GM12878 (cell line): ENCODE measurements at regions not wholly inside any gene's neighbourhood (a gene's known extent, or its start where the extent isn't known, plus 50 kb on each side); places are given as distances from the start of the nearest gene placed in this dataset.

Experiments used
- ATAC-seq: fragments of 200-7000 bp; cut with Tn5 transposase; 3 replicates; pipeline ENCODE4 v1.9.1; 2020; ENCODE audit warnings: mild to moderate bottlenecking, moderate library complexity
- BruUV-seq: library from RNA; stranded (reverse); fragments of 400-500 nt; replicated peaks from 2 replicates; lab custom pipeline; 2021; lab: Mats Ljungman, UMichigan
- CTCF ChIA-PET: fragments of 300-600 bp; sonication (Branson Sonifier 250); formaldehyde crosslinking; extraction: SDS; loops from one replicate; lab custom pipeline; 2021; ENCODE audit warnings: inconsistent platforms; lab: Yijun Ruan, JAX
- POLR2A ChIA-PET: fragments of 350-600 bp; formaldehyde crosslinking; extraction: SDS; loops from one replicate; lab custom pipeline; 2021; ENCODE audit warnings: inconsistent platforms; lab: Charles Lee
- RAD21 ChIA-PET: fragments of 300-600 bp; sonication (Branson Sonifier 250); formaldehyde crosslinking; loops from one replicate; lab custom pipeline; 2023; ENCODE audit warnings: antibody characterized with exemption; ENCODE audit not compliant: unreplicated experiment; lab: Charles Lee
- SMC1A ChIA-PET: fragments of 300-600 bp; sonication (Branson Sonifier 250); formaldehyde crosslinking; loops from one replicate; lab custom pipeline; 2023; ENCODE audit not compliant: unreplicated experiment, uncharacterized antibody; lab: Charles Lee
- DNase-seq: peaks from one replicate; pipeline ENCODE4 v3.0.0-alpha.2; 2011; ENCODE audit warnings: low read depth, low spot score
- FAIRE-seq: peaks from 3 replicates; lab custom pipeline; 2011; peaks lifted over from hg19 to GRCh38; lab: Jason Lieb, UNC
- H2AFZ ChIP-seq: 2 replicates; pipeline ENCODE4 v1.6.0; 2011; ENCODE audit warnings: low read depth, low read length, control low read depth; ENCODE audit not compliant: control insufficient read depth
- H3K27ac ChIP-seq: 2 replicates; pipeline ENCODE4 v1.5.1; 2011; ENCODE audit warnings: control low read depth; ENCODE audit not compliant: control insufficient read depth, insufficient read depth
- H3K27me3 ChIP-seq, 2 experiments: replicated peaks in 1 of 2; 2 replicates each; pipeline versions ENCODE4 v1.6.0 to v1.6.1; 2011; ENCODE audit warnings: low read length in 1 of 2; ENCODE audit not compliant: control insufficient read depth in 2 of 2, insufficient read depth in 2 of 2
- H3K36me3 ChIP-seq, 2 experiments: 2 replicates each; pipeline ENCODE4 v1.5.1; 2011; ENCODE audit warnings: low read length in 1 of 2; ENCODE audit not compliant: control insufficient read depth in 2 of 2, insufficient read depth in 2 of 2
- H3K4me1 ChIP-seq: 2 replicates; pipeline ENCODE4 v1.6.1; 2011; ENCODE audit warnings: mild to moderate bottlenecking, low read length, moderate library complexity, mixed read lengths; ENCODE audit not compliant: control insufficient read depth, insufficient read depth
- H3K4me2 ChIP-seq: 2 replicates; pipeline ENCODE4 v1.6.0; 2011; ENCODE audit warnings: control low read depth; ENCODE audit not compliant: control insufficient read depth, insufficient read depth
- H3K4me3 ChIP-seq: fragments of 200-600 bp; sonication (generic); 2 replicates; pipeline ENCODE4 v1.5.1; 2016
- H3K79me2 ChIP-seq: 2 replicates; pipeline ENCODE4 v1.6.0; 2011; ENCODE audit warnings: low read length; ENCODE audit not compliant: control insufficient read depth, insufficient read depth
- H3K9ac ChIP-seq: 2 replicates; pipeline ENCODE4 v1.8.0; 2011; ENCODE audit warnings: low read length, control low read depth, mixed read lengths; ENCODE audit not compliant: control insufficient read depth, insufficient read depth
- H3K9me3 ChIP-seq: replicated peaks from 3 replicates; pipeline ENCODE4 v1.5.1; 2011; ENCODE audit warnings: mild to moderate bottlenecking, low read length; ENCODE audit not compliant: control insufficient read depth, insufficient read depth
- H4K20me1 ChIP-seq: 2 replicates; pipeline ENCODE4 v1.6.0; 2011; ENCODE audit not compliant: control insufficient read depth, insufficient read depth
- ATF3 ChIP-seq: IDR thresholded peaks from 2 replicates; pipeline ENCODE4 v1.6.1; 2011; ENCODE audit warnings: low read depth, mild to moderate bottlenecking, low read length, moderate library complexity, borderline replicate concordance; ENCODE audit errors: extremely low read depth
- PML ChIP-seq: IDR thresholded peaks from 2 replicates; pipeline ENCODE4 v1.6.1; 2012; ENCODE audit warnings: low read length, inconsistent platforms
- SP1 ChIP-seq: IDR thresholded peaks from one replicate; pipeline ENCODE4 v1.6.1; 2011; ENCODE audit warnings: low read depth, low read length
- ZNF687 ChIP-seq: fragments of 450-650 bp; IDR thresholded peaks from 2 replicates; pipeline ENCODE4 v1.6.1; 2017; ENCODE audit warnings: mild to moderate bottlenecking, moderate library complexity
- in situ Hi-C: fragments of 300-500 bp; cut with MboI; formaldehyde crosslinking; loops from 9 replicates; pipeline ENCODE4 v1.14.3; 2018; ENCODE audit warnings: mixed read lengths
- intact Hi-C: fragments of 100-400 bp; cut with micrococcal nuclease; formaldehyde crosslinking; loops from one replicate; pipeline ENCODE4 v1.14.2; 2022; ENCODE audit not compliant: unreplicated experiment

GRCh38 chr14:42499137-42499536 is 892.5 kb downstream of the LRFN5 start:
- no peak for TF ChIP-seq ZNF687
- TF ChIP-seq ATF3: no peak
- no peak for TF ChIP-seq PML
- no peak for TF ChIP-seq SP1
- no peak for FAIRE-seq
- in situ Hi-C loops: no loop called here
- Histone ChIP-seq H3K79me2 (no peaks in the 10 kb centered on the region), H3K27ac (no peak overlapping the region), H3K4me3 (no peak overlapping the region), H2AFZ (no peak overlapping the region), H3K9ac (no peak overlapping the region), H4K20me1 (no peaks in the 10 kb centered on the region), H3K9me3 (no peaks in the 10 kb centered on the region), H3K4me2 (no peak overlapping the region), H3K27me3 (no peaks in the 10 kb centered on the region), H3K4me1 (no peaks in the 10 kb centered on the region), H3K36me3 (no peaks in the 10 kb centered on the region)
- POLR2A ChIA-PET: no interaction called here
- ATAC-seq: no peak
- RAD21 ChIA-PET: no interaction called here
- no peak for DNase-seq
- SMC1A ChIA-PET: no interaction called here
- no TSS peak for BruUV-seq
- CTCF ChIA-PET: no interaction called here
- intact Hi-C loops: no loop called here
